NCI-H2227 (cell line): ENCODE measurements at regions not wholly inside any gene's neighbourhood (a gene's known extent, or its start where the extent isn't known, plus 50 kb on each side); places are given as distances from the start of the nearest gene placed in this dataset.
"Not testable (repeated sequence)": the region's sequence is repeated elsewhere in the genome, so short reads cannot be mapped to it uniquely, and the experiment has no call there.

Experiments
- DNase-seq: peaks from one replicate; lab custom pipeline; 2025; ENCODE audit not compliant: unreplicated experiment; lab: John Stamatoyannopoulos, UW

DNA sequence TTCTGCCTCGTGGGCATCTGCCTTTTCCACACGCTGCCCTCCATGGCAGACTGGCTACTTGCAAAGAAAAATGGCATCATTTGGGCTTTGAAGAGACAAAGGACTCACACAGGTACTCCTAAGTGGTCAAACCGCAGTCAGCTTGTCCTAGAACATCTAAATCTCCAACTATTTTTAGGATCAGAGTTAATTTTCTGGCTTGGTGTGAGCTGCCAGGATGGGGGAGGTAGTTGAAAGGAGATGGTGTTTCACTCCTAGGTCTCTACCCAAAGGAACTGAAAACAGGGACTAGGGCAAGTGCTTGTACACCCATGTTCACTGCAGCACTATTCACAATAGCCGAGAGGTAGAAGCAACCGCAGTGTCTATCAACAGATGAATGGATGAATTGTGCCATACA, 107.9 kb upstream of the ATL2 start:
- no peak for DNase-seq

DNA sequence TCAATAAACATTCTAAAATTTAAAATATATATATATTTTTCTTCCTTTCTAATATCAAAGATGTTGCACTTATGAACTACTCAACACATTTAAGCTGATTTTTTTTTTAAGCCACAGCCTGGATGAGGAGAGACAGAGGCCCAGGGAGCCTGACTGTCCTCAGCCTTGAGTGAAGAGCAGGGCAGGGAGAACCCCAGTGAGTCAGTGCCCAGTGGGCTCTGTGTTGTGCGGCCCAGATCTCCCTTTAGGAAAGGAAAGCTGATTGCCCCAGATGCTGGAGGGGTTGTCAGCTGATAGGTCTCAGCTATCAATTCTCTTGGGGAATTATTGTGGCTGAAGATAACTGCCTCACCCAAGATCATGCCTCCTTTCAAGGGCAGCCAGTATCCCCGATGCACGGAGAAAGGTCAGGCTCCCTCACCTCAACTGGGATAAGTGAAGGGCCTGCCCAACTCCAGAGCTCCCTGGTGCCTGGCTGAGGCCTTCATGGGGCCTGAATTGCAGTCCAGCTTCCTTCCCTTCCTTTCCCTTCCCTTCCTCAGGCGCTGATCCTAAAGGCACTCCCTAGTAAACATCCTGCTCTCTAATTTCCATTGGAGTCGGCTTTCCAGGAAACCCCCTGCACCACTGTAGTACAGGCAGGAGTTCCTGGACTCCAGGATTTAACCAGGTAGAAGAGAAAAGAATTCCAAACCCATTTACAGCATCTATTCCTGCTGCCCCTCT, 106.9 kb upstream of the ATL2 start:
- no peak for DNase-seq

DNA sequence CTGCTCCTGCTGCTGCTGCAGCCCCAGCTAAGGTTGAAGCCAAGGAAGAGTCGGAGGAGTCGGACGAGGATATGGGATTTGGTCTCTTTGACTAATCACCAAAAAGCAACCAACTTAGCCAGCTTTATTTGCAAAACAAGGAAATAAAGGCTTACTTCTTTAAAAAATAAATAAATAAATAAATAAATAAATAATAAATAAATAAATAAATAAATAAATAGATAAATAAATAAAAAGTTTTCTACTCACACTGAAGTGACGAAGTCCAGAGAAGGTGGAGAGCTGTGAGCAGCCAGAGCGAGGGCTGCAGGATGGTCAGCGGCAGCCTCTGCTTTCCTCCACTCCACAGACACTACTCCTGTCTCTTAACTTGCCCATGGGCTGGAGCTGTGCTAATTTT, 105.6 kb upstream of the ATL2 start:
- not testable (repeated sequence) for DNase-seq

DNA sequence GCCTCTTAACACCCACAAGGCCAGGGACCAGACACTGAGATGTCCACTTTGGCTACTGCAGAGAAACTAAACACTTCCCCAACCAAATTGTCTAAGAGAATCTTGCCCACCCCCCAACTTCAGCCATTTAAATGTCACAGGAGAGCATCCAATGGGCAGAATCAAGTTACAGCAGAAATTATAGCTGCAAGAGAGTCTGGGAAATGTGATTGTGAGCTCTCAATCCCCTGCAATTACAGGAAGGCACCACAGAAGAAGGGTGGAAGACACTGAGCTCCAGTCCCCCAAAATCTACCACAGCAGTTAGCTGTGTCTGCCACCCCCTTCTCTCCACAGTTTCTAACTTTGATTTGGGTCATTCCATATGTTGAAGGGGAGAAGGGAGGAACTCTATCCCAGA, 103.5 kb upstream of the ATL2 start:
- no peak for DNase-seq

DNA sequence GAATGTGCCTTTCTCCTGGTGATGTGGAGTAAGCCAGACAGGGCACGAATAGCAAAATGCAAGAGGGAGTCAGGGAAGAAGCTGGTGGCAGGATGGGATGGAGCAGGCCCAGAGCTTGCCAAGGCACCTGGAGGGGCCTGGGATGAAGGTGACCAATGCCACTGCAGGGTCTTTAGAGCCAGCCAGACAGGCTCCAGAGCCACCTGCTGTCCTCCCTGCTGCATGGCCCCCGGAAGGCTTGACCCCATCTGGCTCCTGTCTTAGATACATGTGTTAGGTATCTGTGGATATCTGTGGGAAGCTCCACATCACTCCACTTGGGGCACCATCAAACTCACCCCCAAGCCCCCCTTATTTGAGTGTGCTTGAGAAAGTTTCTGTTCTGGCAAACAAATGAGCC, 99.9 kb upstream of the ATL2 start:
- DNase-seq = no peak

DNA sequence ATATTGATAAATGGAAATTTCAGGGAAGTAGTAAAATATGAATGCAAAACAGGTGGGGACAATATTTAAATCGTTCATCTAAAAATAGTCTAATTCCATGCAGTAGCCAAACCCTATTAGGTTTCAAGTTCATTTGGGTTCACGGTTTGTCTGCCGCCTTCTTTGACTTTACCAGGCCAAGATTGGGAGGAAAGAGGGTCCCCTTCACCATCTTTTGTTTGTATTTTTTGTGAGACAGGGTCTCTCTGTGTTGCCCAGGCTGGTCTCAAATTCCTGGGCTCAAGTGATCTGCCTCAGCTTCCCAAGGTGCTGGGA, 98.5 kb upstream of the ATL2 start:
- no peak for DNase-seq

DNA sequence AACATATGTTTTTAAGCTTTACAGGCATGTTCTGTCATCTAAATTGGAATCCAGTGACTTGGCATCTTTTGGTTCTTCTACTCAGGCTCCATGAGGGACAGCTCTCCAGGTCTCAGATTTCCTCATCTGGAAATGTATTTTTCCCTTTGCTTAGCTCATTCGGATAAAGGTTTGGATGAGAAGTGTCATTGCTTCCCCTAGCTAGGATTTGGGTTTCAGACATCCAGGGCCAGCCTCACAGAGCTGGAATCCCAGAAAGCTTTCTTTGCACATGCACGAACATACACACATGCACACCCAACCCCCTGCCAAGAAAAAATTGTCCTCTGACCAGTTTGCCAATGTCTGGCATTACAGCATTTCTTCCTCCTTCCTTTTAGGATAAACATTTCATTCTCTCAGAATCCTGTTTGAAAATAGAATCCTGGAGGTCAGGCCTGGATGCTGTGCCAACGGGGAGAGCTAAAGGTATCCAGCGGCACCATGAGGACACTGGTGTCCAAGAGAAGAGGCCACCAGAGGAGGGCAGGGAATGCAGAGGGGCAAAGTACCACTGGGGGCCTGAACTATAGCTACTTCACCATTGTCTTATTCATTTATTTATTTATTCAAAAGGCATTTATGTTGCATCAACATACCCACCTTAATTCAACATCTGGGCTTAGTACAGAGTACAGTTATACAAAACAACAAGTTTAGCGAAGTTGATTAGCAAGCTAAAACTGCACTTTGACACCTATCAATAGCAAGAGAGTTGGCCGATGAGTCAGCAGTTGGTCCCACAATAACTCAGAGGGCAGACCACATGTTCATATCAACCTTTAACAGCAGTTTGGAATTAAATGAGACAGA, 97.9 kb upstream of the ATL2 start:
- no peak for DNase-seq

DNA sequence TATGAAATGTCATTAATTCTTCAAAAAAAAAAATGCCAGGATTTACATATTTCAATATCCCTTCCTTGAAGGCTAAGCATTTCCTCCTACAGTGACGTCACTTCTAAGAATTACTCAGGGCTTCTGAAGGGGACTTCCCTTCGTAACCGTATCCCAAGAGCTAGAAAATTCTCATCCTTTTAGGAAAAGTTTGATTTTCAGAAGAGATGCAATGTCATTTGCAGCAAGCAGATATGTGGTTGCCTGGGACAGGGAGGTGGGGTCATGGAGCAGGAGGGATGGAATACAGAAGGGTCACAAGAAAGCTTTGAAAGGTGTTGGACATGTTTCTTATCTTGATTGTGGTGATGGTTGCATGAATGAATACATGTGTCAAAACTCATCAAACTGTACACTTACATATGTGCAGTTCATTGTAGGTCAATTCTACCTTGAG, 97.0 kb upstream of the ATL2 start:
- DNase-seq = no peak

DNA sequence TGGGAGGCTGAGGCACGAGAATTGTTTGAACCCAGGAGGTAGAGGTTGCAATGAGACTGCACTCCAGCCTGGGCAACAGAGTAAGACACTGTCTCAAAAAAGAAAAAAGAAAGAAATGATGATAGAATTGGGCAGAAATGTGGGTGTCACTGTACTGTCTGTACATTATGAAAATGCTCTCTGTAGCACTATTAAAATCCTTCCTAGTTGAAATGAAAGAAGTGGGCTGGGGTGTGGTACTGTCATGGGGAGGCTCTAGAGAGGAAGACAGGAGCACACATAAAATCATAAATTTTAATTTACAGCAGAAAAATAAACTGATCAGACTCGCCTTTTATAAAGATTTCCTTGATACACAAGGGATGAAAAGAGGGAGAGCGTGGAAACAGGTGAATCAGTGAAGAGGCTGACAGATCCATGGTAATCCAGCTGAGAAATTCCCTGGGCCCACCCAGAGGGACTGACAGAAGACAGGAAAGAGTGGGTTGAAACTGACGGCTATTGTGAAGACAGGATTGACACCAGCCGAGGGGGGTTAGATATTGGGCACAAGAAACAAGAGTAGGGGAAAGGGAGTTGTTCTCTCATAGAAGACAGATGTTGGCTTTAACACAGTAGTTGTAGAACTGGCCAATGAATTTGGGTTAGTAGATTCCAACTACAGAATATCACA, 96.4 kb upstream of the ATL2 start:
- no peak for DNase-seq

DNA sequence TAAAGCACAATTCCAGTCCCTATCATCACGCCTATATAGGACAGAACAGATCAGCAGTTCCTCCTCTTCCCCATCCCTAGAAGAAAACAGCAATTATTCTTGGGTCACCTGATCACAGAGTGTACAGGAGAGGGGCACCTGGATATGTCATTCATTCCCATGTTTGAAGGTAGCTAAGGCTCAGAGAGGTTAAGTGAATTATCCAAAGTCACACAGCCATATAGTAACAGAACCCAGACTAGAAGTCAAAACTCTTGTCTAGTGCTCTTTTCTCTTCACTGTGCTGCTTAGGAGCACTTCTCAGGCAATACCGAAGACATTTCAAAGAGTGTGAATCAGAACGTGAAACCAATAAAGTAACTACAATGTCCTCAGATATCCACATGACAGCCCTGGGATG, 93.0 kb upstream of the ATL2 start:
- no peak for DNase-seq

DNA sequence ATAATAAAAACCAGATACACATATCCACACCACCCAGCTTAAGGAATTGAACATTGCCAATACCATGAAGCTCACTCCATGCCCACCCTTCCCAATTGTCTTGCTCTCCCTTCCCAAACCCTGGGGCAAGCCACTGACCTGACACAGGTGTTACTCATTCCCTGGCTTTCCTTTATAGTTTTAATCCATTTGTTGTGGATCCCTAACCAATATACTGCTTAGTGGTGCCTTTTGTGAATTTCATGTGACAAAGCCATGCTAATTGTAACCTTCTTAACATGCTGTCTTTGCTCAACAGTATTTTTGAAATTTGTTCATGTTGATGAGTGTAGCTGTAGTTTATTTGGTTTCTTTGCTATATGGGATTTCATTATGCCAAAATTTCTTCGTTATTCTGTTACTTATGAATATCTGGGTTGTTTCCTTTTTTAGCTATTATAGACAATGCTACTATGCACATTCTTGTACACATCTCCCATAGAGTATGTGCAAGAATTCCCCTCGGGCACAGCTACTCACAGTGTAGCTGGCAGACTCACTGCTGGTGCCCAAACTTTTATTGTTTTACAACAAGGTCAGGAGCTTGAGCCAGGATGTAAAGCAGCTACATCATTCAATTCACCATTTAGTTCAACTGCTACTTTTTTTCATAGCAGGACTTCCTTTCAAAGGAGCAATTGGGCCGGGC, 90.8 kb upstream of the ATL2 start:
- DNase-seq = no peak

DNA sequence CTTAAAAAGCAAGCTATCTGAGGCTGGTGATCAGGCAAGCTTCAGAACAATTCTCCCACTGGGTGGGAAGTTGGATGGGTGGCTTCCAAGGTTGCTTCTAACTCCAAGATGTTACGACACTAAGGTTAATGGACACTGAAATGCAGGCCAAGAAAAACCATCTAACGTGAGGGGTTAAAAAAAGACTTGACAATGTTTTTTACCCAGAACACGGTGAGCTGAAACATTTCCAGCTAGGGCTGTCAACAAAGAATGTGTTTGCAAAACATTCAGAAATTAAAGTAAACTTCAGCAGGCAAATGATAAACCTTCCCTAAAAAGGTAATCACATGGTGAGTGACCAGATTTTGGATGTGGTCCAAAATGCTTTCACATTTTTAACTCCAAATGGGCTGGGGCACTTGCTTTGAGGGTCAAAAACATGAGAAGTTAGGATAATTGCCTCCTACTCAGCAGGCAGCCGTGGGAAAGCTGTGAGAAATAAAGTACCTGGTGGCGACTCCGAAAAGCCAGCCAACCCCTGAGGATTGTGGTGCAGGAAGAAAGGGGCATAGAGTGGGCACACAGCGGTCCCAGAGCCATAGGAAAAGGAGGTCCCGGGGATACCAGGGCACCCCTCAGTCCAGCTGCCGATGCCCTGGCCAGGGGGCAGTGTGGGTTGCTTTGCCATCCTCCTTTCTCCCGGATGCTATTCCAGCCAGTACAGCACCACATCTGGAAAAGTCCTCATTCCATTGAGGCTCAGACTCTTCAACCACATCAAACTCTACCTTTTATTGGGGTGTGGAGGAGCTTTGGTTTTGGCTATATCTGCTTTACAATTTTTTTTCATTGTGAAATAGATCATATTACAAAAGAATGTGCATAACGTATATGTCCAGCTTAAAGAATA, 90.0 kb upstream of the ATL2 start:
- peak; percentile 57 for DNase-seq

DNA sequence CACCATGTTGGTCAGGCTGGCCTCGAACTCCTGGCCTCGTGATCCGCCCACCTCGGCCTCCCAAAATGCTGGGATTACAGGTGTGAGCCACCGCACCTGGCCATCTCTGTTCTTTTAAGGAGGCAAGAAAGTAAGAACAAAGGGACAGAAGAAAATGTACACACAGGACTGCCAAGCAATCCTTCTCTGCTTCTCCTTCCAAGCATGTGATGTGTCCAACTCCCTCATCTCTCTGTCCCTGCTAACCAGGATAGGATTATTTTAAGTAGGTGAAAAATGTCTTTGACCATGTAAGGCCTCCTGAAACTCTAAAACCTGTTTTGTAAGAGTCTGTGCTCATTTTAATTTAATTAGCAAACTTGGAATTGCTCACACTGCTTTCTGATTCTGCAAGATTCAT, 89.3 kb upstream of the ATL2 start:
- no peak for DNase-seq

DNA sequence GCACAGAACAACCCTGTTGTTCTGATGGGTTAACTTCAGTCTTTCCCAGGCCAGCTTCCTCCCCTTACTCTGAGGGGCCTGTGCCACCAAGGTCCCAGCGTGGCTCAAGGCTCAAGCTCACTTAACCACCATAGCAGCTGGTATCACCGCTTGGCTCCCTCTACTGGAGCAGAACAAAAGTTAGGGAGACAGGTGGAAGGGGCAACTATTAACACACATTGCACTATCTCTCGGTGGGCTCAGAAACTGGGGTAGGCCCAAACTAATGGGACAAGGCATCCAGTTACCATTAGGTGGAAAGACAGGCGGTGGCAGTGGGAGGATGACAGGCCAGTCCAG, 88.7 kb upstream of the ATL2 start:
- DNase-seq = peak; percentile 17

DNA sequence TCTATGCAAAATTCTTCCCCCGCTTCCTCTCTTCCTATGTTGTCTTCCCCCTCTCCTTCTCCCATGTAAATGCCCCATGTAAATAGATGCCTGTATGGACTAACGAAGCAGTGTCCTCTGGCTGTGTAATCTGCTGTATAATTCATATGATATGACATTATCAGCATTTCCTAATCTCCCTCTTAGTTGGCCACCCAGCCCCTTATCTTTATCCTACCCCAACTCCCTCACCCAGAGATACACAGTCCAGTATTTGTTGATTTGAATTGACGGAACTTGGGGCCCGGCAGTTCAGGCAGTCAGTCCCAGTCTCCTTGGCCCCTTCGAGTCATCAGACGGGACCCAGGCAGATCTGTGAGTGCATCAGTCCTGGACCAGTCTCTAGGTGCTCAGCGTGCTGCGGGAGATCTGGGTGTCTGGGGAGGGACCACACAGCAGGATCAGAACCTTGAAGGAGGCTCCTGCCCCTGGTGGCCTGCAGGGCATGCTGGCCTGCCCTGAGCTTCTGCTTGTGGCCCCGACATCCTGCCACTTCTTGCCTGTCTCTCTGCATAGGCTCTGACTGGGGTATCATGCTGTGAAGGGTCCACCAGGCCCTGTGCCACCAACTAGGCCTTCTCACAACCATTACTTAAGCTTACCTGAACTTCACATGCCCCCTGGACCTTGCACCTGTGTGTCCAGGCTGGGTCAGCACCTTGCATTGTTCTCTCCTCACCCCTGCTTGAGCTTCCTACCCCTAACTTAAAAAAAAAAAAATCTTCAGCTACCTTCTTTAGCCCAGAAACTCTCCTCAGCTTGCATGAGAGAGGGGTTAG, 88.1 kb upstream of the ATL2 start:
- DNase-seq = no peak

DNA sequence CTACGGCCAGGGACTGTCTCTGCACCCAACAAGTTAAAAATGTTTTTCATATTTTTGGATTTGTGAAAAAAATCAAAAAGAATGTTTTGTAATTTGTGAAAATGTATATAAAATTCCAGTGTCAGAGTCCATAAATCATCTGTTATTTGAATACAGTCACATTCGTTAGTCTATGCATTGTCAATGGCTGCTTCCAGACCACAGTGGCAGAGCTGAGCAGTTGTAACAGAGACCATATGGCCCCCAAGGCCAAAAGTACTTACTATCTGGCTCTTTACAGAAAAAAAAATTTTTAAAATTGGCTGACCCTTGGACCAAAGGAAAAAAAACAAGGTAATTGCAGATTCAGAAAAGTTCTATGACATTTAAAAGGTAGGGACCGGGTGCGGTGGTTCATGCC, 86.7 kb upstream of the ATL2 start:
- DNase-seq = no peak

DNA sequence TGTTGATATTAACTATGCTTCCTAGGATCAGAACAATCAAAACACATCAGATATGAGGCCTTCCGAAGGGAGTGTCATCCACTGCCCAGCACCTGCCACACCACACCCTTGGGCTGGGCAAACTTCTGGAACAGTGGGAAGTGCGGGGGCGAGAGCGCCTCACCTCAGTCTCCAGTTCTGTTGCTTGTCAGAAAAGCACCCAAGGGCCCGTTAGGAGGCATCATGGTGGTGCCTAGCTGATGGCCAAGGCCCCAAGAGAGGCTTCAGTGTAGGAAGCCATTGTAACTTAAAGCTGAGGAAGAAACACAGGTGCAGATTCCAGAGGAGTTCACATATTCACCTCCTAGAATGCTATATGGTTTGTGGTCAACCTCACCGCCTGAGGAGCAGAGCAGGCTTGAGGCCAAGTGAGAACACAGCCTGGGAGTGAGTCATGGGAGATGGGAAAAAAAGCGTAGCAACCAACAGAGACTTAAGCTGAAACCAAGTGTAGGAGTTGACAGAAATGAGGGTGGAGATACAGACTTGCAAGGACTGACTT, 85.1 kb upstream of the ATL2 start:
- DNase-seq = no peak

DNA sequence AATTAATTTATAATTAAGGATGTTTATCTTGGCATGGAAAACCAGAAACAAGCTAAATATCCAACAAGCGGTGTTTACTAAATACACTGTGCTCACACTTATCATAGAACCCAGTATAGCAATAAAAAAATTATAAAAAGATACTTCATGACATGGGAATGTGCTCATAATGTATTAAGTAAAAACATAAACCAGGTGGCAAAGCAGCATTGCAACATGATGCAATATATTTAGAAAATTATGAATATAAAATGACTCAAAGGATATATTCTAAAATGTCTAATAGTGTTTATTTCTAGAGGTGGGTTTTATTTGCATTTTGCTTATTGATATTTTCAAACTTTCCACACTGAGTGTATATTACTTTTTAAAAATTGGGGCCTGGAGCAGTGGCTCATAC, 84.4 kb upstream of the ATL2 start:
- no peak for DNase-seq

DNA sequence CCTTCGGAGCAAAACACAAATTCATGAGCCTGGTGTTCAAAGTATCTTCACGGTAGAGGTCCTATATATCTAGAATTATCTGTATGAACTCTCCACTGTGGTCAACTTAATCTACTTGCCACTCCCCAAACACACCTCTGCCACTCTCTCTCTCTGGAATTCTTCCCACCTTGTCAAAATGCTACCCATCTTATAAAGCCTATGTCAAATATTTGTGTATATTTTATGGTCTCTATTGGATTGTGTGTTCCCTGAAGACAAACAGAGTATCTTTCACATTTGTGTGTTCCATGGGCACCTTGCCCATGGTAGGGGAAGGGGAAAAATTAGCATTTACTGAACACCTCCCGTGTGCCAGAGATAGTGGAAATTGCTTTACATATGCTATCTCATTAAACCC, 83.2 kb upstream of the ATL2 start:
- no peak for DNase-seq

DNA sequence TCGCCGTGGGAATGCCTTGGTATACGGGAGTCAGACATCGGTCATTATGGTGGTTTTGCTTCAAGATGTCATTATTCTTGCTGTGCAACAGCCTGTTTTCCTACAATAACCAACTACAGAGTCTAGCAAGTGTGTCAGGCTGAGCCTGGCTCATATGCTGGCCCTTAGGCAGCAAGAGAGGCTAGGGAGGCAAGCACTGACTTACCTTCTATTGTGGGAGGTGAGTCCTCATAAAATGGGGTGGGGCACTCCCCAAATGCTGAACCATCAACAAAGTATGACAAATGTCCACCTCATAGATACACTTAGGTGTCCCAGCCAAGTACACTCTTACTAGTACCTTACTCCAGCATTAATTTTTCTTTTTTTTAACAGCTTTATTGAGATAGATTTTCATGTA, 77.0 kb upstream of the ATL2 start:
- no peak for DNase-seq
